HG02610 (cell line): ENCODE measurements at regions not wholly inside any gene's neighbourhood (a gene's known extent, or its start where the extent isn't known, plus 50 kb on each side); places are given as distances from the start of the nearest gene placed in this dataset.

ENCODE experiments used
- ATAC-seq: cut with Tn5 transposase; IDR thresholded peaks from one replicate; pipeline ENCODE4 v1.9.1; 2021; ENCODE audit warnings: mild to moderate bottlenecking, moderate library complexity; ENCODE audit not compliant: unreplicated experiment

GRCh38 chr2:217030081-217030480 lies 170.2 kb upstream of the TNP1 start:
- no peak for ATAC-seq

GRCh38 chr2:217028128-217028527 lies 168.3 kb upstream of the TNP1 start:
- no peak for ATAC-seq

GRCh38 chr2:217027414-217027813 lies 167.6 kb upstream of the TNP1 start:
- no peak for ATAC-seq

GRCh38 chr2:217026569-217026968 lies 166.7 kb upstream of the TNP1 start:
- ATAC-seq: no peak

- no peak for ATAC-seq
Observed at GRCh38 chr2:217026161-217026560, 166.3 kb upstream of the TNP1 start.

- no peak for ATAC-seq
Observed at GRCh38 chr2:217023611-217024010, 163.7 kb upstream of the TNP1 start.

- no peak for ATAC-seq
Observed at GRCh38 chr2:217017456-217018252, 157.8 kb upstream of the TNP1 start.

GRCh38 chr2:217016796-217017419 lies 157.0 kb upstream of the TNP1 start:
- no peak for ATAC-seq

GRCh38 chr2:217014328-217015105 lies 154.7 kb upstream of the TNP1 start:
- ATAC-seq: no peak

- no peak for ATAC-seq
Observed at GRCh38 chr2:217013926-217014325, 154.1 kb upstream of the TNP1 start.

GRCh38 chr2:217011576-217011975 lies 151.7 kb upstream of the TNP1 start:
- ATAC-seq: no peak

GRCh38 chr2:217010173-217010572 lies 150.3 kb upstream of the TNP1 start:
- ATAC-seq: no peak

- ATAC-seq: no peak
Observed at GRCh38 chr2:217008794-217009193, 148.9 kb upstream of the TNP1 start.

- no peak for ATAC-seq
Observed at GRCh38 chr2:217006217-217006616, 146.4 kb upstream of the TNP1 start.

GRCh38 chr2:217004656-217005055 lies 144.8 kb upstream of the TNP1 start:
- ATAC-seq: no peak

- no peak for ATAC-seq
Observed at GRCh38 chr2:217001740-217002139, 141.9 kb upstream of the TNP1 start.

GRCh38 chr2:217000406-217000805 lies 140.5 kb upstream of the TNP1 start:
- ATAC-seq: no peak

GRCh38 chr2:216996279-216996845 lies 136.5 kb upstream of the TNP1 start:
- ATAC-seq: no peak

GRCh38 chr2:216994353-216994854 lies 134.5 kb upstream of the TNP1 start:
- ATAC-seq: no peak

- ATAC-seq: no peak
Observed at GRCh38 chr2:216992056-216992675, 132.3 kb upstream of the TNP1 start.

- ATAC-seq: no peak
Observed at GRCh38 chr2:216991563-216991962, 131.7 kb upstream of the TNP1 start.
